Ovary (tissue), 7 donors: ENCODE measurements at regions not wholly inside any gene's neighbourhood (a gene's known extent, or its start where the extent isn't known, plus 50 kb on each side); places are given as distances from the start of the nearest gene placed in this dataset. TPM values are rescaled to one million over a fixed set of nuclear protein-coding genes. Genes with fewer than 3 reads are reported as not detected.

ENCODE experiments used
- DNase-seq, 5 donors: peaks; one replicate each; pipeline ENCODE4 v3.0.0-alpha.2; 2019 to 2020
- H3K27ac ChIP-seq, 2 donors: fragments of 200-600 bp; one replicate each; pipeline versions ENCODE4 v1.5.1 to v1.8.0; 2019 to 2022
- H3K27me3 ChIP-seq: fragments of 200-600 bp; one replicate; pipeline ENCODE4 v1.8.0; 2022
- H3K36me3 ChIP-seq: fragments of 200-600 bp; sonication (generic); one replicate; pipeline ENCODE4 v1.5.1; 2019
- H3K4me1 ChIP-seq: one replicate; pipeline ENCODE4 v1.8.1; 2013; ENCODE audit warnings: mild to moderate bottlenecking, moderate library complexity; ENCODE audit not compliant: insufficient read depth
- H3K4me3 ChIP-seq: fragments of 200-600 bp; sonication (generic); one replicate; pipeline ENCODE4 v1.5.1; 2017
- H3K9me3 ChIP-seq, 2 donors: fragments of 200-600 bp in 1 of 2; sonication (generic) in 1 of 2; one replicate each; pipeline versions ENCODE4 v1.5.1 to v1.8.1; 2013 to 2019; ENCODE audit warnings: mild to moderate bottlenecking in 1 of 2, moderate library complexity in 1 of 2
- EP300 ChIP-seq: sonication (generic); formaldehyde crosslinking; IDR thresholded peaks from one replicate; pipeline ENCODE4 v1.6.1; 2017; ENCODE audit warnings: antibody characterized with exemption
- POLR2A ChIP-seq: fragments of 450-650 bp; IDR thresholded peaks from one replicate; pipeline ENCODE4 v1.6.1; 2017; ENCODE audit warnings: antibody characterized with exemption, mild to moderate bottlenecking, moderate library complexity
- WGBS, 3 donors: extraction: QIAGEN DNeasy Blood & Tissue Kit in 1 of 3; methylation state at CpG; one replicate each; pipeline versions ENCODE4 v1.1.5 to v1.1.7; 2013 to 2017; 5-methylcytosine and 5-hydroxymethylcytosine counted together
- intact Hi-C, 4 donors: fragments of 100-400 bp; cut with DNase I; formaldehyde crosslinking; loops; one replicate each; pipeline versions ENCODE4 v1.11.0 to v1.15.1; 2022 to 2023
- small RNA-seq: library from RNA; depleted of rRNA; stranded (forward); fragments of <200 nt; gene quantifications from one replicate; pipeline ENCODE3, GENCODE V24; 2016
- TF ChIP-seq, protein P1 (sequence below), 3 donors: fragments of 450-650 bp in 2 of 3; fragments of 200-600 bp in 1 of 3; IDR thresholded peaks; one replicate each; pipeline versions ENCODE4 v1.5.1 to v1.8.0; 2016 to 2022; ENCODE audit warnings: antibody characterized with exemption in 3 of 3, mild to moderate bottlenecking in 1 of 3
- donor health status: DM: no; HTN: no; CAD: no; lungs with moderate emphysema.
- donor health status: DM: no; HTN: no; CAD: no.
- donor health status: Bipolar disorder and iron deficiency.
- donor health status: DM: no; HTN: no; CAD: no.
- donor health status: DM: yes; HTN: yes; CAD: no.

DNA sequence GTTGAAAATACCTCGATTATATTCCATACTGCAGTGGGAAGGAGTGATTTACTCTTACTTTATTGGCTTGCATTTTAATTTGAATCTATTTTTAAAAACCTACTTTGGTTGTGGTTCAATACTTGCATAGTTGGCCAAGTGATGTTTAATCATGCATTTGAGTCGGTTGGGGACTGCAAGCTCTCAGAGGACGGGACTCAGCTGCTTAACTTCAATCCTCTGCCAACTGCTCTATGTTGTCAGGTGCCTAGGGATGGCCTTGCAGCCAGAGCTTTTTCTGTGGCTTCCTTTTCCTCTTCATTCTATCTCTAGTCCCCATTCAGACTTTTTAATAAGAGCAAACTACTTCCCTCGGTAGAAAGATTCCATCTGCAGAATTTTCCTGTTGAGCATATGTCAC is 53.4 kb upstream of the KRR1 start:
- DNase-seq = no peak
- H3K27ac ChIP-seq = no peak overlapping the region
- no peaks in the 10 kb centered on the region for H3K4me1 ChIP-seq
- H3K9me3 ChIP-seq = no peaks in the 10 kb centered on the region
- no peaks in the 10 kb centered on the region for H3K27me3 ChIP-seq
- 52 to 72% (median 69%) methylated on average over 4 of the region's 4 CpGs for WGBS, 3 donors
- intact Hi-C loops = no loop called here
- no peaks in the 10 kb centered on the region for H3K36me3 ChIP-seq
- H3K4me3 ChIP-seq = no peak overlapping the region
- TF ChIP-seq, protein P1, sequence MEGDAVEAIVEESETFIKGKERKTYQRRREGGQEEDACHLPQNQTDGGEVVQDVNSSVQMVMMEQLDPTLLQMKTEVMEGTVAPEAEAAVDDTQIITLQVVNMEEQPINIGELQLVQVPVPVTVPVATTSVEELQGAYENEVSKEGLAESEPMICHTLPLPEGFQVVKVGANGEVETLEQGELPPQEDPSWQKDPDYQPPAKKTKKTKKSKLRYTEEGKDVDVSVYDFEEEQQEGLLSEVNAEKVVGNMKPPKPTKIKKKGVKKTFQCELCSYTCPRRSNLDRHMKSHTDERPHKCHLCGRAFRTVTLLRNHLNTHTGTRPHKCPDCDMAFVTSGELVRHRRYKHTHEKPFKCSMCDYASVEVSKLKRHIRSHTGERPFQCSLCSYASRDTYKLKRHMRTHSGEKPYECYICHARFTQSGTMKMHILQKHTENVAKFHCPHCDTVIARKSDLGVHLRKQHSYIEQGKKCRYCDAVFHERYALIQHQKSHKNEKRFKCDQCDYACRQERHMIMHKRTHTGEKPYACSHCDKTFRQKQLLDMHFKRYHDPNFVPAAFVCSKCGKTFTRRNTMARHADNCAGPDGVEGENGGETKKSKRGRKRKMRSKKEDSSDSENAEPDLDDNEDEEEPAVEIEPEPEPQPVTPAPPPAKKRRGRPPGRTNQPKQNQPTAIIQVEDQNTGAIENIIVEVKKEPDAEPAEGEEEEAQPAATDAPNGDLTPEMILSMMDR (IDR thresholded peaks at IDR 0.05) = no peak
- no peak for TF ChIP-seq EP300
- TF ChIP-seq POLR2A = no peak

- 68 to 71% (median 69%) methylated on average over 2 of the region's 2 CpGs for WGBS, 3 donors
- Histone ChIP-seq H3K4me3 (no peak overlapping the region), H3K27ac (no peak overlapping the region), H3K4me1 (no peaks in the 10 kb centered on the region), H3K36me3 (no peaks in the 10 kb centered on the region), H3K27me3 (no peaks in the 10 kb centered on the region), H3K9me3 (no peaks in the 10 kb centered on the region)
- intact Hi-C loops = no loop called here
- no peak for DNase-seq
- TF ChIP-seq EP300 (no peak), POLR2A (no peak)
- TF ChIP-seq, protein P1 (IDR thresholded peaks at IDR 0.05) = no peak
Measured at GRCh38 chr12:75564398-75564797, 53.0 kb upstream of the KRR1 start.

- no peaks in the 10 kb centered on the region for H3K36me3 ChIP-seq
- intact Hi-C loops = no loop called here
- peaks cover 2% of the 10 kb centered on the region for H3K4me1 ChIP-seq
- H3K27ac ChIP-seq = no peak overlapping the region
- H3K27me3 ChIP-seq = no peaks in the 10 kb centered on the region
- H3K9me3 ChIP-seq = no peaks in the 10 kb centered on the region
- no peak overlapping the region for H3K4me3 ChIP-seq
- no peak for DNase-seq
- TF ChIP-seq, protein P1 (IDR thresholded peaks at IDR 0.05) = no peak
- TF ChIP-seq POLR2A (no peak), EP300 (no peak)
- whole genome bisulfite sequencing, 3 donors = 91 to 92% (median 91%) methylated on average over 2 of the region's 2 CpGs
Measured at GRCh38 chr12:75563351-75563750, 51.9 kb upstream of the KRR1 start.

- Histone ChIP-seq H3K27me3 (no peaks in the 10 kb centered on the region), H3K4me3 (no peak overlapping the region), H3K9me3 (no peaks in the 10 kb centered on the region), H3K27ac (no peak overlapping the region), H3K36me3 (no peaks in the 10 kb centered on the region), H3K4me1 (peaks cover 2% of the 10 kb centered on the region)
- DNase-seq = no peak
- 69 to 77% (median 76%) methylated on average over 7 of the region's 7 CpGs for WGBS, 3 donors
- intact Hi-C loops = no loop called here
- TF ChIP-seq, protein P1 (IDR thresholded peaks at IDR 0.05) = no peak
- TF ChIP-seq POLR2A (no peak), EP300 (no peak)
Measured at GRCh38 chr12:75561921-75562320, 50.5 kb upstream of the KRR1 start.

Small RNA genes in the stretch of these regions (small RNA-seq; reads per million reads assigned to genes)
- gene AC011611.1 (not detected), gene AC011611.6 (not detected), gene RF00156 (not detected), gene RN7SL734P (not detected)
